Tibial nerve (tissue), 4 donors: ENCODE measurements at regions not wholly inside any gene's neighbourhood (a gene's known extent, or its start where the extent isn't known, plus 50 kb on each side); places are given as distances from the start of the nearest gene placed in this dataset.

Source experiments
- DNase-seq, 2 donors: peaks; one replicate each; pipeline ENCODE4 v3.0.0-alpha.2; 2019; ENCODE audit warnings: low spot score in 2 of 2
- H3K27ac ChIP-seq, 4 donors: fragments of 200-600 bp; sonication (generic) in 3 of 4; one replicate each; pipeline ENCODE4 v1.5.1; 2017 to 2019; ENCODE audit warnings: mild to moderate bottlenecking in 1 of 4
- H3K27me3 ChIP-seq, 2 donors: fragments of 200-600 bp; sonication (generic) in 1 of 2; one replicate each; pipeline versions ENCODE4 v1.5.1 to v1.6.0; 2017 to 2019
- H3K36me3 ChIP-seq, 3 donors: fragments of 200-600 bp; sonication (generic); one replicate each; pipeline ENCODE4 v1.5.1; 2018 to 2019
- H3K4me1 ChIP-seq, 4 donors: fragments of 200-600 bp; sonication (generic) in 3 of 4; one replicate each; pipeline ENCODE4 v1.5.1; 2017 to 2019
- H3K4me3 ChIP-seq, 4 donors: fragments of 200-600 bp; sonication (generic) in 3 of 4; one replicate each; pipeline ENCODE4 v1.5.1; 2017 to 2019; ENCODE audit warnings: mild to moderate bottlenecking in 1 of 4, moderate library complexity in 1 of 4
- H3K9me3 ChIP-seq, 4 donors: fragments of 200-600 bp; sonication (generic) in 3 of 4; one replicate each; pipeline ENCODE4 v1.5.1; 2017 to 2019
- EP300 ChIP-seq, 2 donors: sonication (generic); formaldehyde crosslinking; IDR thresholded peaks; one replicate each; pipeline ENCODE4 v1.6.1; 2017; ENCODE audit warnings: antibody characterized with exemption in 2 of 2, mild to moderate bottlenecking in 1 of 2
- POLR2A ChIP-seq, 2 donors: fragments of 450-650 bp; IDR thresholded peaks; one replicate each; pipeline ENCODE4 v1.6.1; 2017; ENCODE audit warnings: antibody characterized with exemption in 2 of 2, mild to moderate bottlenecking in 2 of 2, moderate library complexity in 2 of 2
- WGBS, 2 donors: methylation state at CpG; one replicate each; pipeline ENCODE4 v1.1.5; 2018; 5-methylcytosine and 5-hydroxymethylcytosine counted together
- TF ChIP-seq, protein P1 (sequence below), 5 experiments: fragments of 200-600 bp in 3 of 5; fragments of 450-650 bp in 2 of 5; sonication (generic) in 3 of 5; IDR thresholded peaks; one replicate each; pipeline ENCODE4 v1.5.1; 2016 to 2019; ENCODE audit warnings: antibody characterized with exemption in 5 of 5, mild to moderate bottlenecking in 3 of 5, moderate library complexity in 2 of 5

DNA sequence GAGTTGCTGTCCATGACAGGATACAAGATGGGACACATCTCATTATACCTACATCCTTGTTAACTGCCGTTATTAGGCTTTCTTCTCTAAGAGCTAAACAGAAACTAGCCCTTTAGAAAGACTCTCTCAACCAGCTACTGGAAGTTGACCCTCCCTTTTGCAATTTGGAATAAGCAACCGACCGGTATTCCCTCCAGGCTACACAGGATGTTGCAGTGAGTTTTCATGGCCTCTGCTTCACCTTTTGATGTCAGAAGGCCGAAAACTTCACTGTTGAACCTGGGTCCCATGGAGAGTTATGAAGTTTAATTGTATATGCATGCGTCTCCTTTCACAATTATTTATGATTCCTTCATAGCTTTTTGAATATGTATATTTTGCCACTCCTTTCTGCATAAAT, 1042.5 kb upstream of the SPRY2 start:
- TF ChIP-seq, protein P1, sequence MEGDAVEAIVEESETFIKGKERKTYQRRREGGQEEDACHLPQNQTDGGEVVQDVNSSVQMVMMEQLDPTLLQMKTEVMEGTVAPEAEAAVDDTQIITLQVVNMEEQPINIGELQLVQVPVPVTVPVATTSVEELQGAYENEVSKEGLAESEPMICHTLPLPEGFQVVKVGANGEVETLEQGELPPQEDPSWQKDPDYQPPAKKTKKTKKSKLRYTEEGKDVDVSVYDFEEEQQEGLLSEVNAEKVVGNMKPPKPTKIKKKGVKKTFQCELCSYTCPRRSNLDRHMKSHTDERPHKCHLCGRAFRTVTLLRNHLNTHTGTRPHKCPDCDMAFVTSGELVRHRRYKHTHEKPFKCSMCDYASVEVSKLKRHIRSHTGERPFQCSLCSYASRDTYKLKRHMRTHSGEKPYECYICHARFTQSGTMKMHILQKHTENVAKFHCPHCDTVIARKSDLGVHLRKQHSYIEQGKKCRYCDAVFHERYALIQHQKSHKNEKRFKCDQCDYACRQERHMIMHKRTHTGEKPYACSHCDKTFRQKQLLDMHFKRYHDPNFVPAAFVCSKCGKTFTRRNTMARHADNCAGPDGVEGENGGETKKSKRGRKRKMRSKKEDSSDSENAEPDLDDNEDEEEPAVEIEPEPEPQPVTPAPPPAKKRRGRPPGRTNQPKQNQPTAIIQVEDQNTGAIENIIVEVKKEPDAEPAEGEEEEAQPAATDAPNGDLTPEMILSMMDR (IDR thresholded peaks at IDR 0.05), result no peak
- TF ChIP-seq POLR2A (IDR thresholded peaks at IDR 0.05) (no peak), EP300 (IDR thresholded peaks at IDR 0.05) (no peak)
- WGBS, 2 donors, result 28 to 38% methylated on average over 5 of the region's 5 CpGs
- H3K4me3 ChIP-seq, result no peak overlapping the region

DNA sequence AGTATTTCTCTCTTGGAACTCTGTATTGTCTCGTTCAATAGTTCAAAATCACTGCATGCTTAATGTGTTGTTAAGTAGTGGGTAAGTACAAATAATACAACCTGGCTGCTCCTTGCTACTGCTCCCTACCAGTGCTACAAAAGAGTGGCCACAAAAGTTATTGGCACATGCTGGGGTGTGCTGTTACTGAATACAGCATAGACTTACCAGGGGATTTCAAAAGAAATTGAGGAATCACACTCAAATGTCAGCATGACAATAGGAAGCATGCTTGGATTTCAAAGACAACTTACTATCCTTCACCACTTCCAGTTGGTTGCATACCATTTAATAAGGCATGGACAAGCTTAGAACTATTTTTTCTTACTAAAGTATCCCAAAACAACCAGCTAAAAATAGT, 1041.3 kb upstream of the SPRY2 start:
- H3K27ac ChIP-seq, result no peak overlapping the region
- 62 to 83% methylated on average over 1 of the region's 1 CpG for WGBS, 2 donors
- H3K36me3 ChIP-seq, result no peaks in the 10 kb centered on the region
- H3K27me3 ChIP-seq, result no peaks in the 10 kb centered on the region
- H3K4me1 ChIP-seq, result no peaks in the 10 kb centered on the region
- TF ChIP-seq POLR2A (IDR thresholded peaks at IDR 0.05) (no peak), EP300 (IDR thresholded peaks at IDR 0.05) (no peak)
- TF ChIP-seq, protein P1 (IDR thresholded peaks at IDR 0.05), result no peak
- H3K9me3 ChIP-seq, result peaks cover 0 to 6% (median 0%) of the 10 kb centered on the region in 4 donors
- H3K4me3 ChIP-seq, result no peak overlapping the region
- DNase-seq, result no peak

More for the DNA sequence above, 1042.5 kb upstream of the SPRY2 start:
- peaks cover 0 to 6% (median 0%) of the 10 kb centered on the region in 4 donors for H3K9me3 ChIP-seq
- H3K27ac ChIP-seq, result no peak overlapping the region
- H3K36me3 ChIP-seq, result no peaks in the 10 kb centered on the region
- no peaks in the 10 kb centered on the region for H3K27me3 ChIP-seq
- no peak for DNase-seq
- no peaks in the 10 kb centered on the region for H3K4me1 ChIP-seq

DNA sequence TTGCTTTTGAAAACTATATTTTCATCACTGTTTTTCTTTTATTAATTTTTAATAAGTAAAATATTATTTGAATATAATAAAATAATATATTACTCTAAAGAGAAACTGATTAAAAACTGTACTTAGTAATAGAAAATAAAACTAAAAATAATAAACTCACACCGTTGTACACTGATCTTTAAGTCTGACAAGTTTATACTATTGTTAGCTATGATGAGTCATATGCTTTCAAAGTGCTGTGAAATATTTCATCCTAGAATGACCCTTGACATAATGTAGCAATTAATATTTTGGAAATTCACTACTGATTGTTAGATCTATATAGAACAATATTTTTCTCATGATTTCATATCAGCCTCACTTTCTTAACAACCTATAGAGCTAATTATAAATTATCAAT, 1040.6 kb upstream of the SPRY2 start:
- Histone ChIP-seq H3K27me3 (no peaks in the 10 kb centered on the region), H3K4me3 (no peak overlapping the region), H3K9me3 (peaks cover 0 to 6% (median 0%) of the 10 kb centered on the region in 4 donors), H3K27ac (no peak overlapping the region), H3K36me3 (no peaks in the 10 kb centered on the region), H3K4me1 (no peaks in the 10 kb centered on the region)
- TF ChIP-seq, protein P1 (IDR thresholded peaks at IDR 0.05), result no peak
- TF ChIP-seq EP300 (IDR thresholded peaks at IDR 0.05) (no peak), POLR2A (IDR thresholded peaks at IDR 0.05) (no peak)
- 52 to 64% methylated on average over 1 of the region's 1 CpG for WGBS, 2 donors
- DNase-seq, result no peak

DNA sequence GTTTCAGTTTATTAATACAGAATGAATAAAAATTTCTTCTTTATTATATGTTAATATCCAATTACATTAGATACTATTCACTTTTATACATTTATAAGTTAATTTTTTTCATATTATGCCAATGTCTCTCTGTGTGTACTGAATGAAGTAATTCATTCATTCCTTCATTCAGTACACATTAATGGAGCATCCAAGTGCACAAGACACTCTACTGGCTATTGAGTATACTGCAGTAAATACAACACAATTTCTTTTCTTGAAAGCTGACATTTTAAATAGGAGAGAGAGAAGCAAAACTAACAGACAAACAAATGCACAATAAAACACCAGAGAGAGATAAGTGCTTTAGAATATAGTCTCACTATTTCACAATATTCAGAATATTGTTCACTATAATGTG, 1038.3 kb upstream of the SPRY2 start:
- no peak for DNase-seq
- Histone ChIP-seq H3K4me1 (no peaks in the 10 kb centered on the region), H3K9me3 (no peaks in the 10 kb centered on the region), H3K36me3 (no peaks in the 10 kb centered on the region), H3K27me3 (no peaks in the 10 kb centered on the region), H3K27ac (no peak overlapping the region), H3K4me3 (no peak overlapping the region)
- TF ChIP-seq POLR2A (IDR thresholded peaks at IDR 0.05) (no peak), EP300 (IDR thresholded peaks at IDR 0.05) (no peak)
- TF ChIP-seq, protein P1 (IDR thresholded peaks at IDR 0.05), result no peak

DNA sequence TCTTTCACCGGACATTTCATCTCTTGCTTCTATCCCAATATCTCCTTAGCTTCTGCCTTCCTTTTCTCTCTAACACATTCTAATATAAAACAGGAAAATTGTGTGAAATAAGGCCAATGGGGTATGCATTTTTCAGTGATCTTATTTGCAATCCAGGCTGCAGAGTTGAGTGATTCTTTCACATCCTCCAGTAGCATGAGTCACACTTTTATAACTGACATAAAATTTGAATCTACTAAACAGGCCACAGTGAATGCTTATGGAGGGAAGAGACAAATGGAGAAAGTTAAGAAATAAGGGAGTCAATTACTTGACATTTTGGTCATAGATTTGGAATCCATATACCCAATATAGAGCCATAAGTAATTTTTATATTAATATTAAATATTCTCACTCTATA, 1037.0 kb upstream of the SPRY2 start:
- Histone ChIP-seq H3K4me3 (no peak overlapping the region), H3K36me3 (no peaks in the 10 kb centered on the region), H3K4me1 (no peaks in the 10 kb centered on the region), H3K27ac (no peak overlapping the region), H3K27me3 (no peaks in the 10 kb centered on the region), H3K9me3 (no peaks in the 10 kb centered on the region)
- TF ChIP-seq, protein P1 (IDR thresholded peaks at IDR 0.05), result no peak
- TF ChIP-seq POLR2A (IDR thresholded peaks at IDR 0.05), result no peak
- no peak for TF ChIP-seq EP300 (IDR thresholded peaks at IDR 0.05)
- WGBS, 2 donors, result 90 to 97% methylated on average over 1 of the region's 1 CpG
- DNase-seq, result no peak
